ENCODE measurements at regions not wholly inside any gene's neighbourhood (a gene's known extent, or its start where the extent isn't known, plus 50 kb on each side); places are given as distances from the start of the nearest gene placed in this dataset.
A peak's percentile ranks its signal among the peaks of the same experiment; 100 is the strongest.
"Not testable (repeated sequence)": the region's sequence is repeated elsewhere in the genome, so short reads cannot be mapped to it uniquely, and the experiment has no call there.

GRCh38 chr2:109690822-109691541 is 76.8 kb downstream of the SOWAHC start:
- Histone ChIP-seq H3K27ac (ENCODE audit: low read depth, low read length) (peak overlapping the region; percentile 70), H3K36me3 (ENCODE audit: control insufficient read depth in 1 of 2, insufficient read depth in 2 of 2, low read length in 2 of 2) (no peaks in the 10 kb centered on the region)

GRCh38 chr2:109692013-109692743 is 78.0 kb downstream of the SOWAHC start:
- Histone ChIP-seq H3K9me3 (ENCODE audit: control insufficient read depth in 1 of 2, low read length in 2 of 2) (no peaks in the 10 kb centered on the region), H3K27ac (ENCODE audit: low read depth, low read length) (no peak overlapping the region), H3K27me3 (ENCODE audit: control insufficient read depth in 1 of 2, insufficient read depth in 2 of 2, low read length in 2 of 2) (no peaks in the 10 kb centered on the region), H3K36me3 (ENCODE audit: control insufficient read depth in 1 of 2, insufficient read depth in 2 of 2, low read length in 2 of 2) (no peaks in the 10 kb centered on the region), H3K4me3 (ENCODE audit: low read depth in 1 of 2, low read length in 2 of 2) (no peak overlapping the region), H3K9ac (ENCODE audit: low read depth in 1 of 2, low read length in 2 of 2) (peak overlapping the region in 1 of 2 donors; percentile 11), H3K4me1 (ENCODE audit: control insufficient read depth in 1 of 2, insufficient read depth in 2 of 2, low read length in 2 of 2) (peaks cover 34 to 36% of the 10 kb centered on the region in 2 donors)

More at GRCh38 chr2:109690822-109691541, 76.8 kb downstream of the SOWAHC start:
- Histone ChIP-seq H3K27me3 (ENCODE audit: control insufficient read depth in 1 of 2, insufficient read depth in 2 of 2, low read length in 2 of 2) (no peaks in the 10 kb centered on the region), H3K9me3 (ENCODE audit: control insufficient read depth in 1 of 2, low read length in 2 of 2) (no peaks in the 10 kb centered on the region), H3K9ac (ENCODE audit: low read depth in 1 of 2, low read length in 2 of 2) (peak overlapping the region; percentile 41 to 44), H3K4me3 (ENCODE audit: low read depth in 1 of 2, low read length in 2 of 2) (no peak overlapping the region), H3K4me1 (ENCODE audit: control insufficient read depth in 1 of 2, insufficient read depth in 2 of 2, low read length in 2 of 2) (peaks cover 34 to 36% of the 10 kb centered on the region in 2 donors)

DNA sequence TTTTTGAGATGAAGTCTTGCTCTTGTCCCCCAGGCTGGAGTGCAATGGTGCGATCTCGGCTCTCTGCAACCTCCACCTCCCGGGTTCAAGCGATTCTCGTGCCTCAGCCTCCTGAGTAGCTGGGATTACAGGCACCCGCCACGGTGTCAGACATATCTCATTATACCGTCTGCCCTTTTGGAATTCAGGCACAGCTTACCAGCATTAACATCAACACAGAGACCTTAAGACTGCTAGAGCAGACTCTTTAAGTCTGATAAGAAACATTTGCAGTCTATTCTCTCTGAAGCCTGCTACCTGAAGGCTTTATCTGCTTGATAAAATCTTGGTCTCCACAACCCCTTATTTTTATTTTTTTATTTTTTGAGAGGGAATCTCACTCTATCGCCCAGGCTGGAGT is 78.7 kb downstream of the SOWAHC start:
- H3K36me3 ChIP-seq (ENCODE audit: control insufficient read depth in 1 of 2, insufficient read depth in 2 of 2, low read length in 2 of 2); H3K27me3 ChIP-seq (ENCODE audit: control insufficient read depth in 1 of 2, insufficient read depth in 2 of 2, low read length in 2 of 2); H3K27ac ChIP-seq (ENCODE audit: low read depth, low read length); H3K9me3 ChIP-seq (ENCODE audit: control insufficient read depth in 1 of 2, low read length in 2 of 2); H3K9ac ChIP-seq (ENCODE audit: low read depth in 1 of 2, low read length in 2 of 2); H3K4me3 ChIP-seq (ENCODE audit: low read depth in 1 of 2, low read length in 2 of 2): not testable (repeated sequence)
- H3K4me1 ChIP-seq (ENCODE audit: control insufficient read depth in 1 of 2, insufficient read depth in 2 of 2, low read length in 2 of 2) = peaks cover 34 to 36% of the 10 kb centered on the region in 2 donors

DNA sequence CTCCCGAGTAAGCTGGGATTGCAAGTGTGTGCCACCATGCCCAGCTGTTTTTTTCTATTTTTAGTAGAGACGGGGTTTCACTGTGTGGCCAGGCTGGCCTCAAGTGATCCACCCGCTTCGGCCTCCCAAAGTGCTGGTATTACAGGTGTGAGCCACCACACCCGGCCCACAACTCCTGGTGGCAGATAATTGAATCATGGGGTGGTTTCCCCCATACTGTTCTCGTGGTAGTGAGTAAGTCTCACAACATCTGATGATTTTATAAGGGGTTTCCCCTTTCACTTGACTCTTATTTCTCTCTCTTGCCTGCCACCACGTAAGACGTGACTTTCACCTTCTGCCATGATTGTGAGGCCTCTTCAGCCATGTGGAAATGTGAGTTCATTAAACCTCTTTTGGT is 79.1 kb downstream of the SOWAHC start:
- not testable (repeated sequence) for H3K4me3 ChIP-seq (ENCODE audit: low read depth in 1 of 2, low read length in 2 of 2); H3K9me3 ChIP-seq (ENCODE audit: control insufficient read depth in 1 of 2, low read length in 2 of 2); H3K27me3 ChIP-seq (ENCODE audit: control insufficient read depth in 1 of 2, insufficient read depth in 2 of 2, low read length in 2 of 2); H3K36me3 ChIP-seq (ENCODE audit: control insufficient read depth in 1 of 2, insufficient read depth in 2 of 2, low read length in 2 of 2); H3K27ac ChIP-seq (ENCODE audit: low read depth, low read length); H3K9ac ChIP-seq (ENCODE audit: low read depth in 1 of 2, low read length in 2 of 2)
- peaks cover 34 to 36% of the 10 kb centered on the region in 2 donors for H3K4me1 ChIP-seq (ENCODE audit: control insufficient read depth in 1 of 2, insufficient read depth in 2 of 2, low read length in 2 of 2)

DNA sequence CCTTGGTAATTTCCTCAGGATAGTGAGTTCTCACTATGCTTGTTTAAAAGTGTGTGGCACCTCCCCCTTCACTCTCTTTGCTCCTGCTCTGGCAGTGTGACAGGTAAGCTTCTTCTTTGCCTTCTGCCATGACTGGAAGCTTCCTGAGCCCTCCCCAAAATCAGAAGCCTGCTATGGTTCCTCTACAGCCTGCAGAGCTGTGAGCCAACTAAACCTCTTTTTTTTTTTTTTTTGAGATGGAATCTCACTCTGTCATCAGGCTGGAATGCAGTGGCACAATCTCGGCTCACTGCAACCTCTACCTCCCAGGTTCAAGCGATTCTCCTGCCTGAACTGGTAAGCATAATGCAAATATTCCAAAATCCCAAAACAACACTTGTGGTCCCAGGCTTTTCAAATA is 80.0 kb downstream of the SOWAHC start:
- no peak overlapping the region for H3K9ac ChIP-seq (ENCODE audit: low read depth in 1 of 2, low read length in 2 of 2)
- no peak overlapping the region for H3K27ac ChIP-seq (ENCODE audit: low read depth, low read length)
- H3K4me3 ChIP-seq (ENCODE audit: low read depth in 1 of 2, low read length in 2 of 2) = no peak overlapping the region
- peaks cover 32 to 40% of the 10 kb centered on the region in 2 donors for H3K4me1 ChIP-seq (ENCODE audit: control insufficient read depth in 1 of 2, insufficient read depth in 2 of 2, low read length in 2 of 2)
- no peaks in the 10 kb centered on the region for H3K9me3 ChIP-seq (ENCODE audit: control insufficient read depth in 1 of 2, low read length in 2 of 2)
- H3K36me3 ChIP-seq (ENCODE audit: control insufficient read depth in 1 of 2, insufficient read depth in 2 of 2, low read length in 2 of 2) = no peaks in the 10 kb centered on the region
- H3K27me3 ChIP-seq (ENCODE audit: control insufficient read depth in 1 of 2, insufficient read depth in 2 of 2, low read length in 2 of 2) = no peaks in the 10 kb centered on the region

GRCh38 chr2:109695290-109695689 is 81.1 kb downstream of the SOWAHC start:
- no peaks in the 10 kb centered on the region for H3K36me3 ChIP-seq (ENCODE audit: control insufficient read depth in 1 of 2, insufficient read depth in 2 of 2, low read length in 2 of 2)
- H3K9ac ChIP-seq (ENCODE audit: low read depth in 1 of 2, low read length in 2 of 2) = no peak overlapping the region
- H3K27ac ChIP-seq (ENCODE audit: low read depth, low read length) = no peak overlapping the region
- no peaks in the 10 kb centered on the region for H3K27me3 ChIP-seq (ENCODE audit: control insufficient read depth in 1 of 2, insufficient read depth in 2 of 2, low read length in 2 of 2)
- H3K9me3 ChIP-seq (ENCODE audit: control insufficient read depth in 1 of 2, low read length in 2 of 2) = no peaks in the 10 kb centered on the region
- H3K4me1 ChIP-seq (ENCODE audit: control insufficient read depth in 1 of 2, insufficient read depth in 2 of 2, low read length in 2 of 2) = peaks cover 36 to 39% of the 10 kb centered on the region in 2 donors
- H3K4me3 ChIP-seq (ENCODE audit: low read depth in 1 of 2, low read length in 2 of 2) = no peak overlapping the region

GRCh38 chr2:109699646-109700045 is 85.5 kb downstream of the SOWAHC start:
- peak overlapping the region in 1 of 2 donors; percentile 13 for H3K4me3 ChIP-seq (ENCODE audit: low read depth in 1 of 2, low read length in 2 of 2)
- H3K4me1 ChIP-seq (ENCODE audit: control insufficient read depth in 1 of 2, insufficient read depth in 2 of 2, low read length in 2 of 2) = peaks cover 24 to 34% of the 10 kb centered on the region in 2 donors
- no peaks in the 10 kb centered on the region for H3K27me3 ChIP-seq (ENCODE audit: control insufficient read depth in 1 of 2, insufficient read depth in 2 of 2, low read length in 2 of 2)
- H3K36me3 ChIP-seq (ENCODE audit: control insufficient read depth in 1 of 2, insufficient read depth in 2 of 2, low read length in 2 of 2) = no peaks in the 10 kb centered on the region
- peak overlapping the region; percentile 7 for H3K27ac ChIP-seq (ENCODE audit: low read depth, low read length)
- no peaks in the 10 kb centered on the region for H3K9me3 ChIP-seq (ENCODE audit: control insufficient read depth in 1 of 2, low read length in 2 of 2)
- H3K9ac ChIP-seq (ENCODE audit: low read depth in 1 of 2, low read length in 2 of 2) = peak overlapping the region in 1 of 2 donors; percentile 11

- no peak overlapping the region for H3K4me3 ChIP-seq (ENCODE audit: low read depth in 1 of 2, low read length in 2 of 2)
- no peak overlapping the region for H3K27ac ChIP-seq (ENCODE audit: low read depth, low read length)
- no peak overlapping the region for H3K9ac ChIP-seq (ENCODE audit: low read depth in 1 of 2, low read length in 2 of 2)
- no peaks in the 10 kb centered on the region for H3K9me3 ChIP-seq (ENCODE audit: control insufficient read depth in 1 of 2, low read length in 2 of 2)
- no peaks in the 10 kb centered on the region for H3K36me3 ChIP-seq (ENCODE audit: control insufficient read depth in 1 of 2, insufficient read depth in 2 of 2, low read length in 2 of 2)
- H3K27me3 ChIP-seq (ENCODE audit: control insufficient read depth in 1 of 2, insufficient read depth in 2 of 2, low read length in 2 of 2) = no peaks in the 10 kb centered on the region
- H3K4me1 ChIP-seq (ENCODE audit: control insufficient read depth in 1 of 2, insufficient read depth in 2 of 2, low read length in 2 of 2) = peaks cover 24 to 34% of the 10 kb centered on the region in 2 donors
Measured at GRCh38 chr2:109700680-109701274, 86.6 kb downstream of the SOWAHC start.

- Histone ChIP-seq H3K4me3 (ENCODE audit: low read depth in 1 of 2, low read length in 2 of 2) (no peak overlapping the region), H3K27ac (ENCODE audit: low read depth, low read length) (no peak overlapping the region), H3K9ac (ENCODE audit: low read depth in 1 of 2, low read length in 2 of 2) (no peak overlapping the region), H3K9me3 (ENCODE audit: control insufficient read depth in 1 of 2, low read length in 2 of 2) (no peaks in the 10 kb centered on the region), H3K36me3 (ENCODE audit: control insufficient read depth in 1 of 2, insufficient read depth in 2 of 2, low read length in 2 of 2) (no peaks in the 10 kb centered on the region), H3K27me3 (ENCODE audit: control insufficient read depth in 1 of 2, insufficient read depth in 2 of 2, low read length in 2 of 2) (no peaks in the 10 kb centered on the region), H3K4me1 (ENCODE audit: control insufficient read depth in 1 of 2, insufficient read depth in 2 of 2, low read length in 2 of 2) (peaks cover 24 to 34% of the 10 kb centered on the region in 2 donors)
Measured at GRCh38 chr2:109701362-109701761, 87.2 kb downstream of the SOWAHC start.

Measured in duodenal mucosa (tissue), 2 donors.